ENCODE measurements at regions not wholly inside any gene's neighbourhood (a gene's known extent, or its start where the extent isn't known, plus 50 kb on each side); places are given as distances from the start of the nearest gene placed in this dataset.
"Not testable (repeated sequence)": the region's sequence is repeated elsewhere in the genome, so short reads cannot be mapped to it uniquely, and the experiment has no call there.

DNA sequence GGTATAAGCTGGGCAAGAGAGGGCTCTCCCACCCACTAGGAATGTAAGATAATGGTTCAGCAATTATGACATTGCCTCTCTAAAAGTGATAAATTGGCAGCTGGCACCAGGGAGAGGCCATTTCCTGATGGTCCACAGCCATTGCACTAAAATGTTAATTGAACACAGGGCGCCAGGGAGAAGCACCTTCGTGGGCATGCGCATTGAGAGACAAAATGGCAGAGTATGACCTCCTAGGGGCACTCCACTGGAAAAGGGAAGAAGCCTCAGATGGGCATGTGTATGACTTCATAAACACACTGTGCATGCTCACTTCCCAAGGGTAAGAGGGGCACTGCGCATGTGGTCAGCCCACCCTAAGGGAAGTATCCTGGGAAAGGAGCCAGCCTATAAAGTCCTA is 419.2 kb downstream of the AGTPBP1 start:
- DNase-seq = no peak

DNA sequence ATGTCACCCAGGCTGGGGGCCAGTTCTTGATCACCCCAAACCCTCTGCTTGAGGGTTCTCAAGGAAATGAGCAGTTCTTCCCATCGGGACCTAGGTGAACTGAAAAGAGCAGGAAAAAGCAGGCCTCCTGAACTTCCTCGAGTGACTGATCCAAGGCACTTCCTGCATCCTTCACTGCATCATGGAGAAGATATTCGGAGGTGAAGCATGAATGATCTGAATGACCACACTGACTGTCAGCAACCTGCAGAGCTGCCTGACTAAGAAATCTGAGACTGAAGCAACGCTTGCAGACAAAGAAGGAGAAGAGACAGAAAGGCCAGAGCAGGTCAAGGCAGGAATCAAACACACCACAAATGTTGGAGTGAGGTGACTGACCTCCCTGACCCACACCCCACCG is 420.2 kb downstream of the AGTPBP1 start:
- no peak for DNase-seq

DNA sequence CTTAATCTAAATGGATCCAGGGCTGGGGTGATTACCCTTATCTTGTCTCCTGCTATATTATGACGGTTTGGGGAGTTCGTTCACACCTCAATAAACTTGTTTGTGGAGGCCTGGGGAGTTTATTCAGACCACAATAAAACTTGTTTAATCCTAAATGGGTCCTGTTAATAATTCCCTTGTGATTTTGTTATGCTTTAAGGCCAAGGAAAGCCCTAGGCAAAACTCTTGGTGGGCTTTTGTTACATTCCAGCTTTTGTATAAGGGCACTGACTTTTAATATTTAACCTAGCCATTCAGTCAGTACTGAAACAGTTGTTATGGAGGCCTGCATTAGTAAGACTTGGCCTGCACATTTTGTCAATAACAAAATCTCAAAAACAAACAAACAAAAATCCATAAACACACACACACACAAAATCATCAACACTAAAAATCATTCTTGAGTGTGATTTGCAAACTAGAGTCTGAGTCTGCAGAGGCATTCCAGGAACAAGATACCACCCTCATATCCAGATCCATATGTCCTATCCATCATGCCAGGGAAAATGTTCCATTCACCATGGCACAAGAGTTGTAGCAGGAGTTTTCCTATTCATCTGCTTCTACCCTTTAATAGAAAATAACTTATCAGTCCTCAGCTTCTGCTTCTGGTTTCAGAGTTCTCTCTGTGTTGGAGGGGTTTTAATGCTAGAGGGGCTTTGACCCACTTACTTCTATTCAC is 421.7 kb downstream of the AGTPBP1 start:
- DNase-seq = no peak

DNA sequence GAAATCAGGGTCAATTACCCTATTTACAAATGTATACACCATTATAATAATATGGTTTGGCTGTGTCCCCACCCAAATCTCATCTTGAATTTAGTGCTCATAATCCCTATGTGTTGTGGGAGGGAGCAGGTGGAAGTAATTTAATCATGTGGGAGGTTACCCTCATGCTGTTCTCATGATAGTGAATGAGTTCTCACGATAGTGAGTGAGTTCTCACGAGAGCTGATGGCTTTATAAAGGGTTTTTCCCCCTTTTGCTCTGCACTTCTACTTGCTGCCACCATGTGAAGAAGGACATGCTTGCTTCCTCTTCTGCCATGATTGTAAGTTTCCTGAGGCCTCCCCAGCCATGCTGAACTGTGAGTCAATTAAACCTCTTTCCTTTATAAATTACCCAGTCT is 426.2 kb downstream of the AGTPBP1 start:
- DNase-seq = not testable (repeated sequence)

DNA sequence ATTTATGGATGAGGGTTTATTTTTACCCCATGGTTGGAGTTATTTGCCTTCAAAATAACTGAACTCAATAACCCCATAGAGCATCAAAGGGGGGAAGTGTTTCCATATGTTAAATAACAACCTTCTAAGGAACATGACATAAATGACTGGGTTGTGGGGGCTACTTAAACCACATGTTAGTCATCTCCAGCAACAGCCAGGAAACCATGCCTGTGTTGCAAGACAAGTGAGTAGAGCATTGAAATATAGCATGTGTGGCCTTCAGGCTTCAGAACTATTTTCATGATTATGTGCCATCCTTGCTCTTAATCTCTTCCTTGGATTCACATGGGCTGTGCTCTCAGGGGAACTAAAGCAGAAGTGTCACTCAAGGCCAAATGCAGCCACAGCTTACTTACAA is 431.2 kb downstream of the AGTPBP1 start:
- no peak for DNase-seq

DNA sequence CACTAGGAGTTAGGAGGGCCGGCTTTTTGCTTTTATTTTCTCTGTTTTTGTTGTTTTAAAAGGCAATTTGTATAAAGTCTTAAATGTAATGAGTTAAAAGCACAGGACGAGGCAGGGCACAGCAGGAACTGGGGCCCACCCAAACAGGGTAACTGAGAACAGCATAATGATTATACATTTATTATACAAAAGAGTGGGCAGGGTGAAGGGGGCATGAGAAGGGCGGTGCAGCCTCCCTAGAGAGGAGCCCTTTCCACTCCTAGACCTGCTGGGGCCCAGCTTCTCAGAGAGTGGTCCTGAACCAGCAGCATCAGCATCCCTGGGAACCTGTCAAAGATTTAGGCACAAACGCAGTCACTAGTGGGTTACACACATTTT is 438.0 kb downstream of the AGTPBP1 start:
- DNase-seq = no peak

DNA sequence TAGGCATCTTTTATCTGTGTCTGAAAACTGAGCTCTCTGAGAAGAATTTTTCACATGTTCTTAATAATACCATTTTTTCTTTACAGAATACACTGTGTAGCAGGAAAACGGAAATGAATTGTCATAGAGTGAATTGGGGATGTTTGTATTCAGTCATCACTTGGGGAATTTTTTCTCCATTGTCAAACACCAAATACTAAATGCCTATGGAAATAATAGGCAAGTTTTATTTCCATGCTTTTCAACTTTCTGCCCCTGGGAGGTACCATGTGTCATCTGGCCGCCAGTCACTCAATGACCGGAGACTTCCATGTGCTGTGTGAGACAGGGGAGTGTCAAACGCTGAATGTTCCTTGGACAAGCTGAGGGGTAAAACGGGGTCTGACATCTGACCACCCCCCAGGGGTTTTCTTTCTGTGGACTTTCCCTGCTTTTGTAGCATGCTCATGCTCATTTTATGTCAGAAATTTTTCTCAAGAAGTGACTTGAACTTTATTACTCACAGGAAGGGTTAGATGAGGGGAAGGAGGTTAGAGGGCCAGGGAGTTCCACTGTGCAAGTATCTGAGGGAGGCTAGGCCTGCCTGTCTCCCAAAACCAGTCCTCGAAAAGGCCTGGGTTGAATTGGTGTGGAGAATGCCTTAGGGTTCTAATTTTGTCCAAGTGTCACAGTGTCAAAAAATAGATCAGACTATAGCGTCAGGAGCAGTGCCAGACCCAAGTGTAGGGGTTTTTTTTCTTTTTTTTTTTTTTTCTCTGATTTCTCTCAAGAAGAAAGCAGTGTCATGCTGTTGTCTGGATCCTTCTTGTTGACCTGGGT is 438.6 kb downstream of the AGTPBP1 start:
- no peak for DNase-seq

DNA sequence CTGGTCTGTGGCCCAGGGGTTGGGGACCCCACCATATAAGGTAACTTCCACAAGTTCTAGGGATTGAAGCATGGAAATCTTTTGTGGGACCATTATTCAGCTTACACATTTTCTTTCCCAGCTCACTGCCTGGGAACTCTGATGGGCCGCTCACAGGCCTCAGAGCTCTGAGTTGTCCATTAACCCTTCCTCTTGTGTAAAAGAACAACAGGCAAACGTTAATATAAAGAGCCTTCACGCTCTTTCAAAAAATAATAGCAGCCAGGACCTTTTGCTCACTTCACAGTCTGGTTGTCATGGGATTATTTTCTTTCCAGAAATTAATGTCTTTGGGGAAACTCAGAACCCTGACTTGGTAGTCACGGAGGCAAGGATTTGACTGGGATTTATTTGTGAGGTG is 443.3 kb downstream of the AGTPBP1 start:
- DNase-seq = no peak

DNA sequence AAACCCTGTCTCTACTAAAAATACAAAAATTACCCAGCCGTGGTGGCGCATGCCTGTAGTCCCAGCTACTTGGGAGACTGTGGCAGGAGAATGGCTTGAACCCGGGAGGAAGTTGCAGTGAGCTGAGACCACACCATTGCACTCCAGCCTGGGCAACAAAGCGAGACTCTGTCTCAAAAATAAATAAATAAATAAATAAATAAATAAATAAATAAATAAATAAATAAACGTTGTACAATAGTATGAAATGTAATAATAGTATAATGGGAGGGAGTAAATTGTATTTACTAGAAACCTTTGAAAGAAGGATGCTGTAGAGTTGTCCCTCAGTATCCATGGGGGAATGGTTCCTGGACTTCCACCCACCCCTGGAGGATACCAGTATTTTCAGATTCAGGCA is 446.5 kb downstream of the AGTPBP1 start:
- not testable (repeated sequence) for DNase-seq

DNA sequence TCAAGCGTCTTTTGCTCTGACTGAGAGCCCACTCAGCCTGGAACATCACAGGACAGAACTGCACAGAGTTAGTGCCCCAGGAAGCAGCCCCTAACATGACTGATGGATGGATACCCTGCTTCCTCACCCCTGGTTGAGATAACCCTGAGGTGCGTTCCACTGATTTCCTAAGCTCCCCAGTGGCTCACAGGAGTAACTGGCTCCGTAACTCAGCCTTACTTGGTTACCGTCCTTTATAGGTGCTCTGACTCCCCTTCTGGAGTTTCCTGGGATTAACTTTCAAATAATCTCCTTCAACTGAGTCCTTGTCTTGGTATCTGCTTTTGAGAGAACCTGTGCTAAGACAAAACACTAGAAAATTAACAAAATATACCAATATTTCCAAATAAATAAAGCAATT is 449.5 kb downstream of the AGTPBP1 start:
- DNase-seq = no peak

DNA sequence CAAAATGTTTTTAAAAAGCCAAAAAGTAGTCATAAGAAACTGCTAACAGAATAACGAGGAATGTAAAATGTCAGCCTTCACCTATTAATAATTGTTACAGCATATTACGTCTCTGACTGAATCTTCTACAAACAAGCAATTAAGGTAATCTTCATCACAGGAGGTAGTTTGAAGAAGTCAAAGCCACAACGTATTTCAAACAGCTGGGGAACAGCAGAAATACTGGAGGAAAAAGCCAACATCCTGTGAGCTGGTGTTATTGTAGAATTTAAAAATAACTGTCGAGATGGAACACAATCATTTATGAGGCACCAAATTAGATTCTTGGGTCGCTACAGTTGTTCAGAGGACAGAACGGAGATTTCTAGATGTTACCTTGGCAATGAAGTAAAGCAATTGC is 450.5 kb downstream of the AGTPBP1 start:
- no peak for DNase-seq

DNA sequence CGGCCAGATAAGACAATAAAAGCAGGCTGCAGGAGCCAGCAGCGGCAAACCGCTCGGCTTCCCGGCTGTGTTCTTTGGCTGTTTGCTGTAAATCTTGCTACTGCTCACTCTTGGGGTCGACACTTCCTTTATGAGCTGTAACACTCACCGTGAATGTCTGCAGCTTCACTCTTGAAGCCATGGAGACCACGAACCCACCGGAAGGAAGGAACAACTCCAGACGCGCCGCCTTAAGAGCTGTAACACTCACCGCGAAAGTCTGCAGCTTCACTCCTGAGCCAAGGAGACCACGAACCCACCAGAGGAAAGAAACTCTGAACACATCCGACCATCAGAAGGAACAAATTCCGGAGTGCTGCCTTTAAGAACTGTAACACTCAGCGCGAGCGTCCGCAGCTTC is 451.7 kb downstream of the AGTPBP1 start:
- DNase-seq = no peak

DNA sequence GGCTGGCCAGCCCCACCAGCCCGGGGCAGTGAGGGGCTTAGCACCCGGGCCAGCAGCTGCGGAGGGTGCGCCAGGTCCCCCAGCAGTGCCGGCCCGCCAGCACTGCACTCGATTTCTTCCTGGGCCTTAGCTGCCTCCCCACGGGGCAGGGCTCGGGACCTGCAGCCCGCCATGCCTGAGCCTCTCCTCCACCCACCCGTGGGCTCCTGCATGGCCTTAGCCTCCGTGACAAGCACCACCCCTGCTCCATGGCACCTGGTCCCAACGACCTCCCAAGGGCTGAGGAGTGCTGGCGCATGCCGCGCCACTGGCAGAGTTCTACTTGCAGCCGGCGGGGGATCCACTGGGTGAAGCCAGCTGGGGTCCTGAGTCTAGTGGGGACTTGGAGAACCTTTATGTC is 452.6 kb downstream of the AGTPBP1 start:
- DNase-seq = no peak

DNA sequence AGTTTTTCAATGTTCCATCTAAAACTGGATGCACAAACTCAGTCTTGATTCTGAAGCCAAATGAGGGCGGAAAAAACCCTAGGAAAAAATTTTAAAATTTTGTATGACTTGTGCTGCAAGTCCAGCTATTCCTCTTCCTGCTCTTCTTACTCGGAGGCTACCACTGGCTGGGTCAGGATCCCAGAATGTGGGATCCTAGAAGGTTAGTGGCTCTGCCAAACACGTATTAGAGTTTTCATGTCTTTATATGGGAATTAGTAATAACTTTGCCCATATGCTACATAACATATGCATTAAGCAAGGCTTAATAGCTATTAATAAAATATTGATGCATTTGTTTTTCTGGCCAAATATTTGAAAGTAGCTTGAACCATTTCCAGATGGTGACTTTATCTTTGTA is 458.3 kb downstream of the AGTPBP1 start:
- DNase-seq = no peak

DNA sequence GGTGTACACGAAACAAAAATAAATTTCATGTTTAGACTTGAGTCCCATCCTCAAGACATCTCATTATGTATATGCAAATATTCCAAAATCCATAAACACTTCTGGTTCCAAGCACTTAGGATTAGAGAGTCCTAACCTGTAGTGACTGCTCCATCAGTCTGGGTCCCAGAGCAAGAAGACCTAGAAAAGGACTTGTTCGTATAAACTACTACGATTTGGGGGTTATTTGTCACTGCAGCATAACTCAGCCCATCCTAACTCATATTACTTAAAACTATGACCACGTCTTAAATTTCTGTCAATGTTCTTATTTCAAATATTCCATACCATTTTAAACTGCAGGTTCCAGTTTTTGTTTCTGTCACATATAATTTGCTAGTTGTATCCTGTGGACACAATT is 463.0 kb downstream of the AGTPBP1 start:
- no peak for DNase-seq

DNA sequence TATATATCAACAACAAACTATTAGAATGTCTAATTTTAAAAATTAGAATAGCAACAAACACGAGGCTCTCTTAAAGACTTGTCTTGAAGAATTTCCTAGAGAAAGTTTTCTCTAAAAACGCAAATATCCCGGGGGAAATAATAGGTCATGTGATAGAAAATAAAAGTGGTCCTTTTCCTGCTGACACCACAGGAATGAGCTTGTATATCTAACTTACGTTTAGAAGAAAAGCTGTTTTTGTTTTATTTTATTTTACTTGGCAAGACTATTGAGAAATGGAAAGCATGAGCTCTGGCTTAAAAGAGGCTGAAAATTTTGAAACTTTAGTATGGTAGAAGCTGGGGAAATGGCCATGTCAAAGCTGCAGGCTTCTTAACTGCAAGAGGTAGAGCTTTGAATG is 465.0 kb downstream of the AGTPBP1 start:
- no peak for DNase-seq

DNA sequence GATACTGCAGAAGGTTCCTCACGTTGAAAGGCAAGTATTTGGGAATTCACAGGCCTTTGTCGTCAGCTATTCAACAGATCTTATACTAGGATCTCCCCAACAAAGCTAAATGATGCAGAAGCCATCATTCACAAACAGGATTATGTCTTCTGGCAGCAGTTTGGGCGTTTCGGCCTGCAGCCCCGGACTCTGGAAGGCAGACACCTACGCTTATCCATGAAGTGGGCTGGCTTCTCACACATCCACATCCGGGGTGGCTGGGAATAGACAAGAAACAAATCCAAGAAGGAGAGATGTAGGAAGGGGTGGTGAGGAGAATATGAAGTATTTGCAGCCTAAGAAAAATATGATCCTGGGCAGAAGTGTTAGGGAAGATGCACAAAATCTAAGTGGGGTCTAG is 471.9 kb downstream of the AGTPBP1 start:
- DNase-seq = no peak

DNA sequence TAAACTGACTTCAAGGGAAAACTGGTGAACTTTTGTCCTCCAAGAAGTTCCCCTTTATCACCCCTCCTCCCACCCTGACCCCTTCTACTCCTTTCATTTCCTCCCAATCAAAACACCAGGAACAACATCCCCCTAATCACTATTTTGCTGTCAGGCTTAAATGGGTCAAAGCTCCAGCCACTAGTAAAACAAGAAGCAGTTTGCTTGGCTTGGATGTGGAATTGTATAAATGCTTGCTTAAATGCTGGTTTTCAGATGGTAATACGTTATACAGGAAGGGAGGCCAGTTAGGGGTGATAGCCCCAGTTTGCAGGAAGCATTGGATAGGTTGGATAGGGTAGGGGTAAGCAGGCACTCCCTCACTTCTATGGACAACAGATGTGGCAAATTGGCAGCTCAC is 473.6 kb downstream of the AGTPBP1 start:
- DNase-seq = no peak

DNA sequence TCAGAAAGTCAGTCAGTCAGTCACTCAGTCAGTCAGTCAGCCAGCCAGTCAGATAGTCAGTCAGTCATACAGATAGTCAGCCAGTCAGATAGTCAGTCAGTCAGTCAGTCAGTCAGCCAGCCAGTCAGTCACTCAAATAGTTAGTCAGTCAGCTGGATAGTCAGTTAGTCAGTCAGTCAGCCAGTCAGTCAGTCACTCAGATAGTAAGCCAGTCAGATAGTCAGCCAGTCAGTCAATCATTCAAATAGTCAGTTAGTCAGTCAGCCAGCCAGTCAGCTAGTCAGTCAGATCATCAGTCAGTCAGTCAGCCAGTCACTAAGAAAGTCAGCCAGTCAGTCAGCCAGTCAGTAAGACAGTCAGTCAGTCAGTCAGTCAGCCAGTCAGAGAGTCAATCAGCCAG is 477.1 kb downstream of the AGTPBP1 start:
- DNase-seq = no peak

DNA sequence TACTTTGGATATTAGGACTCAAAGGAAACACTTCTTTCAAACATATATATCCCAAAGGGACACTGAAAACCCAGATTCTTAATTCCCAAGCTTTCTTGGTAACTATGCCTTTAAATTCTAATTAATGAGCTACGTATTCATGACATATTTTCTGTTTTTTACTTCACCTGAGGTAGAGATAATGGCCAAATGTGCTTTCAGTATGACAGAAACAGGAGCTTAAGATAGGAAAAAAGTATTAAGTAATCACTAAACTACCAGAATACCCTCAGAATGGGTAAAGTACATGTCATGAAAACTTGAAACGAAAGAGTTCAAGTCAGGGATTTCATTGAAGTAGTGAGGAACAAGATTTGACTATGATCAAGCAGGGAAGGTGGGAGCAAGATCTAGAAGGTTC is 478.5 kb downstream of the AGTPBP1 start:
- no peak for DNase-seq

DNA sequence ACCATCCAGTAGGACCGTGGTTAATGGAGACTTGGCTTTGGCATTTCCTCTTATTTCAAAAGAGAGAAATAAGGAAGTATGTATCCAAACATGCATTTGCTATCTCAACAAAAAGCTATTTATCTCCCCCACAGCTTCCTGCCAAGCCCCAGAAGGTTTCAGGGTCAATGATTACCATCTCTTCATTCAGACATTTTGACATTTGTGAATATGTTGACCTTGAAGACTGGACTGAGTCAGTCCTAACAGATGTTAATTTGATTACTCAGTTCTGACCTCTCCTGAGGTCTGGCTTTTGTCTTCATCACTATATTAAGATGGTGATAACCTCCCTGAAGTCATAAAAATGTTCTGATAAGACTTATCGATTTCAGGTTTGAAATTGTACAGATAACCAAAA is 479.4 kb downstream of the AGTPBP1 start:
- no peak for DNase-seq

DNA sequence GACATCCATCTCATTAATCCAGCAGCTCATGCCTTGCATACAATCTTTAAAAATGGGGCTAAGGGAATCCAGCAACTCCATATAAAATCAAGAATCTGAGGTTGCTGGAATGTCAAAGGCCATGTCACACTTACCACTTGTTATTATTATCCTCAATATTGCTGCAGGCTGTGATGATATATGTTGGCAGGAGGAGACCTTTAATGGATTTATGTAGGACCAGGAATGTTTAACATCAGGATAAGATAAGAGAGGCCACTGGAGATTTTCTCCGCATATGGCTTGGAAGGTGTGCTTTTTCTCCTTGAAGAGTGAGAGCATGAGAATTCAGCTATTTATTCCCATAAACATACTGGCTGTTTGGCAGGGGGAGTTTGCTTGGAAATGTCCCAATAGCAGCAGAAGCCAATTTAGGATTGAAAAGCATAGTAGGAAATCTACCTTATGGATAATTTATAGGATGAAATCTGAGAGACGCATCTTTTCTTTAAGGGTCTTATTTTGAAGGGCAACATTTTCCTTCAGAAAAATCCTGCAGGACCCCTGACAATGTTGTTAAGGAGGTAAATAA is 481.4 kb downstream of the AGTPBP1 start:
- DNase-seq = no peak

DNA sequence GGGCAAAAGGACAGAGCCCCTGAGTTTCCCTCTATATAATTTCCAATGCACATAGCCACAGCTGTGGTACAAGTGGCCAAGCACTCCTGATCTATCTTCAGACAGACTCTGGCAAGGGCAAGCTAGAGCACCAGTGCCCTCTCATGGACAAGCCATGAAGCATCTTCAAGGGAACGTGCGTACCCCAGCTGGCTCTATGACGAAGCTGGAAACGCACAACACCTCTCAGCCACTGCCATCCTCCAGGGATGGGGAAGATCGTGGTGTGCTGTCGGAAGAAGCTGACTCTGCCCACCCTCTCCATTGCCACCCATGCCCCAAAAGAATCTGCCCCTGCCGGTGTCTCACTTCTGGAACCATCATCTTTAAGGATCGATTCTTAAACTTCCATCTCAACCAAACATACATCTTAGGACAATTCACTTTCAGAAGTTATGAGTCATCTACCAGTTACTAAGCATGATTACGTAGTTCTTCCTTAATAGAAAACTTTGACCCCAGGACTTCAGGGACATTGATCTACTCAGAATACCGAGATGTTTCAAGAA is 482.9 kb downstream of the AGTPBP1 start:
- peak in 1 of 2 experiments; percentile 61 for DNase-seq

DNA sequence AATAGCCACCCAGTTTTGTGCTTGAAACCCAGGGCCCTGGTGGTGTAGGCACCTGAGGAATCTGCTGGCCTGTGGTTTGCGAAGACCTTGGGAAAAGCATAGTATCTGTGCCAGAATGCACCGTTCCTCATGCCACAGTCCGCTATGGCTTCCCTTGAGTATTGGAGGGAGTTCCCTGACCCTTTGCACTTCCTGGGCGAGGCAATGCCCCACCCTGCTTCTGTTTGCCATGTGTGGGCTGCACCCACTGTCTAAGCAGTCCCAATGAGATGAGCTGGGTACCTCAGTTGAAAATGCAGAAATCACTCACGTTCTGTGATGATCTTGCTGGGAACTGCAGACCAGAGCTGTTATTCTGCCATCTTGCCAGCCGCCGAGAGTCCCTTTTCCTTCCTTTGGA is 483.5 kb downstream of the AGTPBP1 start:
- no peak for DNase-seq

Measured in NCI-H524 (cell line).